ENCODE measurements at regions not wholly inside any gene's neighbourhood (a gene's known extent, or its start where the extent isn't known, plus 50 kb on each side); places are given as distances from the start of the nearest gene placed in this dataset.

- no peak for TF ChIP-seq EZH2 (IDR thresholded peaks at IDR 0.05; ENCODE audit: low read depth, low read length, severe bottlenecking)
- TF ChIP-seq CTCF (IDR thresholded peaks at IDR 0.05; ENCODE audit: control extremely low read depth in 1 of 3, insufficient read depth in 1 of 3, low read depth in 1 of 3, low read length in 3 of 3), result no peak
- no peak for TF ChIP-seq POLR2AphosphoS5 (IDR thresholded peaks at IDR 0.05; ENCODE audit: low read depth, low read length)
- no peak for TF ChIP-seq ZNF274 (IDR thresholded peaks at IDR 0.05; ENCODE audit: borderline replicate concordance, extremely low read depth, low read length)
- TF ChIP-seq EP300 (IDR thresholded peaks at IDR 0.05; ENCODE audit: borderline replicate concordance in 1 of 2, low read depth in 2 of 2, low read length in 2 of 2), result no peak
- TF ChIP-seq RBBP5 (IDR thresholded peaks at IDR 0.05; ENCODE audit: borderline replicate concordance, low read depth, low read length), result no peak
- TF ChIP-seq CREB1 (IDR thresholded peaks at IDR 0.05), result no peak
- TF ChIP-seq ATF3 (IDR thresholded peaks at IDR 0.05; ENCODE audit: insufficient read depth, low read depth, low read length), result no peak
These were observed 213.9 kb downstream of the PTH2R start for GRCh38 chr2:208620487-208620978.
